ENCODE measurements at regions not wholly inside any gene's neighbourhood (a gene's known extent, or its start where the extent isn't known, plus 50 kb on each side); places are given as distances from the start of the nearest gene placed in this dataset.
A peak's percentile ranks its signal among the peaks of the same experiment; 100 is the strongest.
"Not testable (repeated sequence)": the region's sequence is repeated elsewhere in the genome, so short reads cannot be mapped to it uniquely, and the experiment has no call there.

DNA sequence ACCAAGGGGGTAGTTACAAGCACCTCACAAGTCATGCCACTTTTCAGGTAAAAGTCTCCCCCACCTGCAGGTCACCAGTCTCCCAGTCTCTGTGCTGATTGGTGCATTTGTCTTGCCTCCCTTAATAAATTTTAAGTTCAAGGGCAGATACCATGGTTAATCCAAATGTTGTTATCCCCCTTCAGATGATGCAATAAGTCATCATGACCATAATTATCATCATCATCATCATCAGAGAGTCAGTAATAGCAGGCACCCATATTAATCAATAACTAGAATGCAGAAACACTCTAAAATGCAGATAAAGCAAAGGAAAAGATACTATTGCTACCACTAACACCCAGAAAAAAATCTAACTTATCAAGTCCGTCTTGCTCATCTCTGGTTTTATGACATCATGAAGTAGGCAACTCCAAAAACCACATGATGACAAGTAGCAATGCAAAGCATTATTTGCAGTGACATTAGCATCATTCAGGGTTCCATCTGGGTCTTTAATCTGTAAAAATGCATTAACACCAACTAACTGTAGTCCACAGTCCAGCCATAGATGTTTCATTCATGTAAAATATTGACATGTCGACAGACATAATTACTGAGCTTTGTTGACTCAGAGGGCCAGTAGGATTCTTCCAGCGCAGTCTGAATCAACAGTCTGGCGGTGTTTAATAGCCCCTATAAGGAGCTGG, 492.0 kb upstream of the RUNX1 start:
- no peak for ATAC-seq

DNA sequence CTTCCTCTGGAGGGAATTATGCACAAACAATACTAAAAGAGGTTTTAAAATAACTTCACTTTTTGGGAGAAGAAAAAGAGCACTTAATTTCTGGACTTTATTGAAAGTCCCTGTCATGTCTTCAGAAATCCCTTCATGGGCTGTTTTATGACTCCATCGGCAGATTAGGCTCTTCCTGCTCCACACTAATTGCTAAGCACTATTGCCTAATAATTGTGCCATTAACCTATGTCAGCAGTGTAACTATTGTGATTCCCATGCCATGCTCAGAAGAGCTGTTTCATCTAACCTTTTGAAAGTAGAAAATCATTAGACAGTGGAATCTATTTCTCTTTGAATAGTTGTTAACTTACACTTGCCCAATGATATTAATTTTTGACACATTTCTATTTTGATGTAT, 489.3 kb upstream of the RUNX1 start:
- ATAC-seq (no peak), DNase-seq (ENCODE audit: low spot score) (no peak)

More for the DNA sequence above, 492.0 kb upstream of the RUNX1 start:
- DNase-seq (ENCODE audit: low spot score), result no peak

DNA sequence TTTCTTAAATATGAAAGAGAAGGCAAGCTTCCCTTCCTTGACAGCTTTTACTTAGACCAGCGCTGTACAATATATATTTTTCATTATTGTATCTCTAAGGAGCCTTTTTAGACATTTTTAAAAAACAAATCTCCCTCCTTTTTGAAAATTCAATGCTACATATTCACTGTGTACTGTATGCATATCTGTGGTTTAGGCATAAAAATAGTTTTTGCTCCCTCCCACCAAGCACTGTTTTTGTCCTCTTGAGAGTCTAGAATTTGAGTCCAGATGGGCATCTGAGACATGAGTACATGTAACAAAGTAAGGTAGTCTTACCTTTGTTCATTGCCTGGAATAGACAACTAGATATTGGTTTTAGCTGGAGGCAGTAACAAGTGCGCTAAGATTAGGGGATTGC, 488.5 kb upstream of the RUNX1 start:
- ATAC-seq (no peak), DNase-seq (ENCODE audit: low spot score) (no peak)

DNA sequence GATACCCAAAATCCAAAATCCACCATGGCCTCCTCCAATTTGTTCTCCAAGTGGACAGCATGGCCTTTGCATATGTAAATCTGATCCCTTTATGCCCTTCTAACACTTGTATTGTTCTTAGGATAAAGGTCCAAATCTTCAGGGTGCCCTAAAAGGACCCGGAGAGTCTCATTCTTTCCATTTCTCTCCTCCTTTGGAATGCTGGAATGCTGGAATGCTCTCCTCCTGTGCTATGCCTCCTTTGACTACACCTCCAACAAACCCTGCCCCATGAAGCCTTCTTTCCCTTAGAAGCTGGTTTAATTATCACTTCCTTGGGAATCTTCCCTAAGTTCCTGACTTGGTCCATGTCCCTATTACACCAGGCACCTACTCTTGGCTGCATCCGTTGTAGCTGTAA, 484.8 kb upstream of the RUNX1 start:
- ATAC-seq (no peak), DNase-seq (ENCODE audit: low spot score) (no peak)

DNA sequence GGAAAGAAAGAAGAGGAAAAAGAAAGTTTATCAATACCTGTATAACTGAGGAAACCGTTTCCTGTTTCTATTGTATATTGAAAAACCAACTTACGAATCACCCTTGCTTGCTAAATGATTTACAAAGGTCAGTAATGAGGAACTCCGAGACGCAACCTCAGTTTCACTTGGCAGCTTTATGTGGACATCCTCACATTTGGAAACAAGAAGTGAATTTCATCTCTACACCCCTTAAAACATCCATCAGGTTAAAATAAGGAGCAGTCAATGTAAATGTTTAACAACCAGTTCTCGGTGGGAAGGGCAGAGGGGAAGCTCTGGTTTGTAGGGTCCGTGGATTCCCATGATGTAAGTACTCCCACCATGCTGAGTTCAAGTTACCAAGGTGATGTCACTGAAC, 481.7 kb upstream of the RUNX1 start:
- no peak for DNase-seq (ENCODE audit: low spot score)
- no peak for ATAC-seq

DNA sequence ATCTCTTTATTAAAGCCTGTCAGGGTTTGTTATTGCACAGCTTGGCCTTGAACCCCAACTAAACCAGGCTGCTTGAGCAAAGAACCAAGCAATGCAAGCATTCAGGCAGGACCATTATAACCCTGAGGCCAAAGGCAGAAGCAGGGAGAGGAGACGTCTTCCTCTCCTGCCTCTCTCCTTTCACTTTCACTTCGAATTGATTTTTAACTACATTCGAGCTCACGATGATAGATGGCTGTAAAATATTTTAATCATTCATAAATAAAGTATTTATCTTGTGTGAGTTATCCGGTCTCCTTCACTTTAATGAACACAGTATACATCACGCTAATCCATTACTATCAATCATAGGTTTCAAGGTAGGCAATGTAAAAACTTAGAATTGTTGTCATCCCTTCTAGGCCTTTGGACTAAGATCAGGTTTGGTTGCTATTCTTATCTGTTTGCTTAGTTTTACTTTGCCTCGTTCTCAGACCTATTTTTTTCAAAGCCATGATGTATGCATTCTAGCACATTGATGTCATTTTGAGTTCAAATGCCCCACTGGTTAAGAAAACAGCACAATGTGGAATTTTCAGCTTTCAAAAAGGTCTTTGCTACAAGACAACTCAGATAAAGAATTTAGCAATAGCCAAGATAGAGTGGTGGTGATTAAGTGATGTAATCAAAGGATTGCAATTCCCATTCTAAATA, 480.2 kb upstream of the RUNX1 start:
- ATAC-seq (peak; percentile 31), DNase-seq (ENCODE audit: low spot score) (no peak)

DNA sequence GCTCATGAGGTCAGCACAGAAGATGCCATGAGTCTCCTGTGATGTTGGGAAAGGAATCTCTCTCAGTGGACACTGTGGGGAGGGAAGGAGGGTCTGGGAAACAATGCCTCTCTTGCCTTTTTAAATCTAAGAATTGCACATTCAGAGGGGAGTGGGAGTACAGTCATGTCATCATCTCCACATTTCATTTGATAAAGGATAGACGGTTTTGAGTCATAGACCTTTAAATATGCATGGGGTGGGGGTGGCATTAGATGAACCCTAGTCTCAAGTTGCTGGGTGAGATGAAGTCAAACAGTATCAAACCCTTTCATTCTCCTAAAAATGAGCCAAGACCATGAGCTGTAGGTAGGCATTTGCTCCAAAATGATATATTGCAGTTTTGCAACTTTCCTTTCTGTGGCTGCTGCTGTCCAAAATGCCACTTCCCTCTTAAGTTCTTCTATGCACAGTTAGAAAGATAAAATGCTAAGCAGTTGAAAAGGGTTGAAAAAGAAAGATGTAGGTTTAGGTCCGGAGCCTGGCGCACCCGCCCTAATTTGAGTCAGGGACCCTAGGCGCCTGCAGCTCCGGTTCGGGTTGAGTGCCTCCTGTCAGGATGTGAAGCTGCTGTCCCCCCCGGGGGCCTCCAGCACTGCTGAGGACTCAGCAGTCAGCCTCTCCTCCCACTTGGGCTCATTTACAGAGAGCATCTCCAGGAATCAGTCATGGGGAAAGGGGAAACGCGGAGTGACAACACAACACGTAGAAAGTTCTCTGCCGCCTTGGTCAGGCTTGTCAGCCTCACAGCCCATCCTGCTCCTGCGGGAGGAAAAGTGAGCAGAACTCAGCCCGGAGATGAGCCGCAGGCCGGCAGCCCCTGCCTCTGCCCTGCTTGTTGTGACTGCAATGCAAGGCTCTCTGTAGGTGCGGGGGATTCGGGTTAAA, 479.3 kb upstream of the RUNX1 start:
- ATAC-seq (peak; percentile 15), DNase-seq (ENCODE audit: low spot score) (no peak)

DNA sequence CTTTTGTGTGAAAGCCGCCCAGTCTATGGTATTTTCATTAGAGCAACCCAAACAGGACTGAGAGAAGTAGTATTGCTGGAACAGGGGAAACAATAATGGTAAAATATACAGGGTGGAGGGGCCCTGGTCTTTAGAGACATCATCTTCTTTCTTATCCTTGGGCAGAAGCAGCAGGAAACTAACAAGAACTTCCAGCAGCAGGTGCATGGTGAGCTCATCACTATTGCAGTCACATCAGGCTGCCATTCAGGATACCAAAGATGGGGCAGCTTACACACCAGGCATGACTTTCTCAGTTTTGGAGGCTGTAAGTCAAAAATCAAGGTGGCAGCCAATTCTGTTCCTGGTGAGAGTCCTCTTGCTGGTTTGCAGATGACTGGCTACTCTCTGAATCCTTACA, 478.3 kb upstream of the RUNX1 start:
- DNase-seq (ENCODE audit: low spot score), result no peak
- ATAC-seq, result no peak

DNA sequence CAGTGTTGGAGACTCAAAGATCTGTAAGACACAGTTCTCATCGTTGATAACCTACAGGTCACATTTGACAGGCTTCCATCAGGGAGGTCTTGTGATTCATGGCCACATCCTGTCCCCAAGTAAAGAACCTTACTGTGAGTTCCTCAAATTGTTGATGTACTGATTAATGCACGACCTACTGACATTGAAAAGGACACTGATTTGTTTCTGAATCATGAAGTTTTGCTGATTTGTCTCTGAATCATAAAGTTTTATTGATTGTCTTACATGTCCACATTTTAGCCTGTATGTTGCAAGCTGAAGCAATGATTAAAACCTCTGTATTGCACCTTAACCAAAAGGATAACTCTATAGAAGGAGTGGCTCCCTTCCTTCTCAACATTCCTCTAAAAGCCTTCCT, 476.3 kb upstream of the RUNX1 start:
- DNase-seq (ENCODE audit: low spot score) (no peak), ATAC-seq (no peak)

DNA sequence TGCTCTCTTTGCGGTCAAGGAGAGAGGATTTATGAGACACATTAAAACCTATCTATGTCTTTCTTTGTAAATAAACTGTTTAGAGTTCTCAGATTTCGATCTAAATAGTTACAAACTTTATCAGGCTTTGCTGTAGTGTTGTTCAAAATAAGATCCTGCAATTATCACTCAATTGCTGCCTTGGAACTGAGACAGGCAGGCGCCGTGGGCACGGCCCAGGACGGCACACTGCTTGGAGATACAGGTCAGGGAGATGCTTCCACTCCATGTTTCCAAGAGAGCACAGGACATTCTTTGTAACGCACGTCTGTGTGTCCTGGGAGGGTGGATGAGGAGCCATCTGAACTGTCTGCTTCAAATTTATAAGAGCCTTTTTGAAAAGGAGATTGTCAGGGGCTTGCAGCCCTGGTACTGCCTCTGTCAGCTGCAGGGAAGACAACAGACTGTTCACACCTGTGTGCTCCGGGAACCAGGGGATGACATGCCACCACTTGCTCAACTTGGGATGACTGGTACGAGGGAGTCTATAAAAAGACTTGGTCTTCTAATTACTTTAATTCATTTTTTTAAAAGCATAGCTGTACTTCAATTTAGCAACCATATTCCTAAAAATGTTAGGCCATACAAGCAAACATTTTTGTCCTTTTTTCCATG, 472.9 kb upstream of the RUNX1 start:
- ATAC-seq, result no peak
- no peak for DNase-seq (ENCODE audit: low spot score)

DNA sequence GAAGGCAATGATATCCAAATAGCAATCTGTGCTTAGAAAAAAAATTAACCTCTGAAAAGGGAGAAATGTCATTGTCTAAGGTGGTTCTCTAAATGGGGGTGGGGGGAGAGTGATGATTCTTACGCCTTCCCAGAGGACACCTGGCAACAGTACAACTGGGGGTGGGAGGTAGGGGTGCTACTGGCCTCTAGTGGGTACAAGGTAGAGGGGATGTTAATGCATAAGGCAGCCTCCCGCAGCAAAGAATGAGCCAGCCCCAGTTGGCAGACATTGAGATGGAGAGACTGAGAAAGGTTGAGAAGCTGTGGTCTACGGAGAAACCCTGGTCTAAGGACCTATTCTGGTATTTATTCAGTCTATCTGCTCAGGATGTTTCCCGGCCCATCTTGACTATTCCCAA, 472.2 kb upstream of the RUNX1 start:
- no peak for DNase-seq (ENCODE audit: low spot score)
- no peak for ATAC-seq

DNA sequence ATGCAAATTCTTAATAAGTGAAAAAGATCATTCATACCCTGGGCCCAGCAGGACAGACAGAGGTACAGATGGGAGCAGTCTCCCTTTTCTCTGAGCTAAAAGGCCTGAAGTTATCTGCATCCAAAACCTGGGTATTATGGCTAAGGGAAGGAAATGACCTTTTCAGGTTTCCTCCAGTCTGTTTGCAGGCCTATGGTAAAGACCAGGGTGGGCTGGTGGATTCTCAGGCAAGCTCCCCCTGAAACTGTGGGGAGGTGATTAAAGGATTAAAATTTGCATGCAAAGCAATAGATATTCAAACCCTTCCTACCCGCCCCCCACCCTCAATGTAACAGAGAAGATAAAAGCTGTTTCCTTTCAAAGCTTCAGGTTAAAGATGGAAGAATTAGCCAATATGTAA, 471.8 kb upstream of the RUNX1 start:
- no peak for ATAC-seq

DNA sequence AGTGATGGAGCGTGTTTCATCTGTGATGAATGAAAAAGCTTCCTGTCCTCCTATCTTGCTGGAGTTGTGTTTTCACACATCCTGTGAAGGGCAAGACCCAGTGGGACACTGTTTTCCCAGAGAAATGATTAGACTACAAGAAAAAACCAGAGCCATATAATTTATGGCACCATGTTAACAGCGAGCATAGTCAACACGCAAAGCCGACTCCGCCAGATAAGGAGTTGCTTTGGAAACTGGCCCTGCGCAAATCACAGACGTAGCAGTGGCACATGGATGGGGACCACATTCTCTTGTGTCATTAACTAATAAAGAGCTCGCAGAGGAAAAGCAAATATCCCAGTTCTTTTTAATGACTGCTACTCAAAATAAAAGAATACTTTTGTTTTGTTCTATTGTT, 471.2 kb upstream of the RUNX1 start:
- DNase-seq (ENCODE audit: low spot score), result no peak
- ATAC-seq, result no peak

More for the DNA sequence above, 471.8 kb upstream of the RUNX1 start:
- DNase-seq (ENCODE audit: low spot score), result no peak

DNA sequence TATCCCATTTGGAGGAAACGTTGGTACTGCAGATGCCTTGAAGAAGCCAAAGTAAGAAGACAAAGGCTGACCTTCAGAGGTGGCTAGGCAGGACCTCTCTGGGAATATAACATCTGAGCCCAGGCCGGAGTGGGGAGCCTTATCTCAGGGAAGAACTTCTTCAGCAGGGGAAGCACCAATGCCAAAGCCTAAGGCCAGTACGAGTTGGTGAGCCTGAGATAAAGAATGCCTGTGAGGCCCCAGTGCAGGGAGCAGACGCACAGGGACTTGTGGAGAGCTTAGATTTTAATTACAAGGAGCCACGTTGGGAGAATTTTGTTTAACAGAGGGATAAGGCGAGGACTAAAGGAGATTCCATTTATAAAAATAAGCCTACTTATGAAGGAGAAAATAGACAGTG, 468.8 kb upstream of the RUNX1 start:
- ATAC-seq (no peak), DNase-seq (ENCODE audit: low spot score) (no peak)

DNA sequence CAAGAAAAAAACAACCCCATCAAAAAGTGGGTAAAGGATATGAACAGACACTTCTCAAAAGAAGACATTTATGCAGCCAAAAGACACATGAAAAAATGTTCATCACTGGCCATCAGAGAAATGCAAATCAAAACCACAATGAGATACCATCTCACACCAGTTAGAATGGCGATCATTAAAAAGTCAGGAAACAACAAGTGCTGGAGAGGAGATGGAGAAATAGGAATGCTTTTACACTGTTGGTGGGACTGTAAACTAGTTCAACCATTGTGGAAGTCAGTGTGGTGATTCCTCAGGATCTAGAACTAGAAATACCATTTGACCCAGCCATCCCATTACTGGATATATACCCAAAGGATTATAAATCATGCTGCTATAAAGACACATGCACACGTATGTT, 467.2 kb upstream of the RUNX1 start:
- not testable (repeated sequence) for DNase-seq (ENCODE audit: low spot score); ATAC-seq

DNA sequence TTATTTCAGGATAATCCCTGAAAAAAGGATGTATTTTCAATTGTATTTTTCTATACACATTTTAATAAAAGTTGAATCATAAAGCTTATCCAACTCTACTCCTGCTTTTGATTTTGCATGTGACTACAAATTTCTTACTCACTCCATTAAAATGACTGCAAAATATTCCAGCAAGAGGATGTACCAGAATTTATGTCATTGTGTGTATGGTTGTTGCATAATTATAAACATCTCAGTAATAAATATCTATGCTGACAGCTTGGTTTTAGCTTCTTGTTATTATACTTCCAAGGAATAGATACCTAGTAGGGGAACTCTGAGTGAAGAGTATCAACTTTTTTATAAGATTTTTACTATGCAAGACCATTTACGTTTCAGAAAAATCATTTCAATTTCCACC, 463.2 kb upstream of the RUNX1 start:
- DNase-seq (ENCODE audit: low spot score) (no peak), ATAC-seq (no peak)

DNA sequence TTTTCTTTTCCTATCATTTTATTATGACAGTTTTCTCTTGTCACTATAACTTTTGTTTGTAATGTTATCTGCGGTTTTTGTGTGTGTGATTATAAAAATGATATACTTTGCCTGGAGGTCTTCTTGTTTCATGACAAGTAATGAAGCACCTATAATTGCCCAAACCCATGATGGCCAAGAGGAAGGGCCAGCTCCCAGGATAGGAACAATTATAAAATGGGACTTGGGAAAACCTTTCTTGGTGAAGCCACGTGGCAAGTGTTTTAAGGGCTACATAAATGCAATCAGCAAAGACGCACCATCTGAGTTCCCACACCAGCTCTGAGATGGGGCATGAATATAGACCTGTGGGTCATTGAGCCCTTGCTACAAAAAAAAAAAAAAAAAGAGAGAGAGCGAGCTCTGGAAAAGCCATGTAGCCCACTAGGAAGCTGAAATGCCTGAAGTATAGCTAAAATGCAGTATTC, 462.6 kb upstream of the RUNX1 start:
- ATAC-seq, result no peak
- no peak for DNase-seq (ENCODE audit: low spot score)

DNA sequence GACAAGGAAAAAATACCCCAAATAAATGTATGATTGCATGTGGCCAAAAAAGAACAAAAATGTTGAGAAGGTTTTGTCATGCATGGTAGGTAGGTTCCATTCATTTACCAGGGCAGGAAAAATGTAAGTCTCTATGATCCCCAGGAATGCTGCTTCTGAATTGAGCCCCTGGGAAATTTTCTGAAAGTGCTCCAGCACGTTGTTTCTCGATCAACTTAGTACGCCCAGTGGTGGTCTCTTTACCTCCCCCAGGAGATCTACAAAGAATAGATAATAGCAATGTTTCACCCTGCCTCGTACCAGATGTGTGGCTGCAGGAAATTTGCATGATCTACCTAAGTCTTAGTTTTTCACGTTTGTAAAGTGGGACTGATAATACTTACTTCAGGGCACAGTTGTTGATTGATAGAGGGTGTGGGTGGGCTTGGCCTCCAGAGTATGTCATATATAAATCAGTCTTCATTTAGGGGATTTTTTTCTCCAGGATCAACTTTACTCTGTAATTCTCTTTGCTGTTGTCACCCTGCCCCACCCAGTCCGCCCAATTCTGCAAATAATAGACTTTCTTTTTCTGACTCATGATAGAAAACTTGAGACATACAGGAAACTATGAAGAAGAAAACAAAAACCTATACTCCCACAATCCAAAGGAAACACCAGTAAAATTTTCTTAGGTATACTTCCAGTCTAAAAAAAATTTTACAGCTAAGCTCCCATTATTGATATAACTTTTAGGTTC, 462.0 kb upstream of the RUNX1 start:
- no peak for ATAC-seq
- no peak for DNase-seq (ENCODE audit: low spot score)

DNA sequence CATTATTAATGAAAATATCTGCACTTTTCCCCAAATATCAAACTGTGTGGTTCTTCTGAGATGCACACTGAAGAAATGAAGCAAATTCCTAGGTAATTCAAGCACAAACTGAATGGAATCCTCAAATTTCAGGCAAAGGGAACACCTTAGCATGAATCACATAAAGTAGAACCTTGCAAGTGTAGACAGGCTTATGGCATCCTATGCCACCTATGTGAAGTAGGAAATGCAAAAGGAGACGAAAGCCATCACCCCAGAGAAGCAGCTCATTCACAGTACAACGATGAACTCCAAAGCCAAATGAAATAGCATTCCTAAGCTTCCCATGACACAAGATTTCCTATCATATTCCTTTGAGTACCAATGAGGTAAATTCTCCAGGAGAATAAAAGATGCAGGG, 461.2 kb upstream of the RUNX1 start:
- DNase-seq (ENCODE audit: low spot score) (no peak), ATAC-seq (no peak)

DNA sequence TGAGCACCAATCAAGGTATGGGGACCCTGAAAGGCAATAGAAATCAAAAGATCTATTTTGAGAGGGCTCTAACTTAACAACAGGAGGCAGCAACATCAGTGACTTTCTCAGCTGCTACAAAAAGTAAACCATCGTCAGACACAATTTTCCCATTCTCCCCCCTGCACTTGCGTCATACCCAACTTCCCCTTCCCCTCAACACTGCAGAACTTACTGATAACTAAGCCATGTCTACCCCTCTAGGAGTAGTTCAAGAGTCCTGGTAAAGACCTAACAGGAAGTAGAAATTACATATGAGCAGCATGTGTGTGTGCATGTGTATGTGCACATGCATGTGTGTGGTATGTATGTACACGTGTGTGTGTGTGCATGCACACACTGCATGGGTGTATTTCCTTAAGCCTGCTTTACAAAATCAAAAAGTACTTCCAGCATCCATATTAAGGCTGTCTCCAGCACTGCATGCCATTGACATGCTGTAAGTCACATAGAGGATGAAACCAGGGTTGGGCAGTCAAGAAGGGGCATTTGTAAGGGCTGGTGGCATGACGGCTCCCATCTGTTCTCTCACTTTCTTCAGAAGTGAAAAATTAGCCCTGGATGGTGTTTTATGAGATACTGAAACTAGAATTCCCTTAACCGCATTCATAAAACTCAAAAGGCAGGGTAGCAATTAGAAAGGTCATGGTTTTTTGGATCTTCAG, 460.1 kb upstream of the RUNX1 start:
- ATAC-seq (no peak), DNase-seq (ENCODE audit: low spot score) (no peak)
